Caco-2 (cell line): ENCODE measurements at regions not wholly inside any gene's neighbourhood (a gene's known extent, or its start where the extent isn't known, plus 50 kb on each side); places are given as distances from the start of the nearest gene placed in this dataset.

Source experiments
- BruUV-seq: library from RNA; stranded (reverse); fragments of 400-500 nt; replicated peaks from 2 replicates; lab custom pipeline; 2021; lab: Mats Ljungman, UMichigan
- CTCF ChIA-PET: fragments of 300-600 bp; sonication (Branson Sonifier 250); formaldehyde crosslinking; loops from one replicate; lab custom pipeline; 2022; ENCODE audit warnings: antibody characterized with exemption; lab: Charles Lee
- POLR2A ChIA-PET: fragments of 300-600 bp; sonication (Branson Sonifier 250); formaldehyde crosslinking; loops from one replicate; lab custom pipeline; 2022; ENCODE audit warnings: antibody characterized with exemption; lab: Charles Lee
- DNase-seq, 2 experiments: peaks; one replicate each; pipeline versions ENCODE4 v3.0.0 to v3.0.0-alpha.2; 2020 to 2022
- H3K27me3 ChIP-seq: replicated peaks from 2 replicates; pipeline ENCODE4 v1.6.0; 2011; ENCODE audit warnings: low read length; ENCODE audit not compliant: control insufficient read depth, insufficient read depth
- H3K36me3 ChIP-seq: 2 replicates; pipeline ENCODE4 v1.5.1; 2011; ENCODE audit warnings: low read length; ENCODE audit not compliant: control insufficient read depth, insufficient read depth
- H3K4me1 ChIP-seq: fragments of 250-450 bp; sonication (Bioruptor Pico); 2 replicates; pipeline ENCODE4 v1.5.1; 2020; ENCODE audit warnings: mild to moderate bottlenecking
- H3K4me3 ChIP-seq: 2 replicates; pipeline ENCODE4 v1.5.1; 2011; ENCODE audit warnings: low read depth, mild to moderate bottlenecking, control low read depth, low read length
- H3K9me3 ChIP-seq: fragments of 250-450 bp; sonication (Bioruptor Pico); 2 replicates; pipeline ENCODE4 v1.5.1; 2020; ENCODE audit warnings: mild to moderate bottlenecking, moderate library complexity
- H3K27ac Mint-ChIP-seq: one replicate; pipeline ENCODE4 v1.8.0; 2022; ENCODE audit warnings: mixed read lengths; ENCODE audit not compliant: unreplicated experiment
- H3K27me3 Mint-ChIP-seq: one replicate; pipeline ENCODE4 v1.8.0; 2022; ENCODE audit warnings: mixed read lengths; ENCODE audit not compliant: insufficient read depth, unreplicated experiment
- H3K36me3 Mint-ChIP-seq: one replicate; pipeline ENCODE4 v1.8.0; 2022; ENCODE audit warnings: mild to moderate bottlenecking, mixed read lengths; ENCODE audit not compliant: insufficient read depth, unreplicated experiment
- H3K4me1 Mint-ChIP-seq: one replicate; pipeline ENCODE4 v1.8.0; 2022; ENCODE audit warnings: low read depth, mixed read lengths; ENCODE audit not compliant: unreplicated experiment
- H3K4me3 Mint-ChIP-seq: one replicate; pipeline ENCODE4 v1.8.0; 2022; ENCODE audit warnings: mild to moderate bottlenecking, moderate library complexity, mixed read lengths; ENCODE audit not compliant: unreplicated experiment
- H3K9me3 Mint-ChIP-seq: one replicate; pipeline ENCODE4 v1.8.0; 2022; ENCODE audit warnings: mixed read lengths; ENCODE audit not compliant: unreplicated experiment
- intact Hi-C: fragments of 100-400 bp; cut with micrococcal nuclease; formaldehyde crosslinking; loops from one replicate; pipeline ENCODE4 v1.10.0; 2022; ENCODE audit not compliant: unreplicated experiment
- TF ChIP-seq, protein P1 (sequence below), 2 experiments: fragments of 200-600 bp in 1 of 2; IDR thresholded peaks; 1 replicate in 1 of 2; 2 replicates in 1 of 2; pipeline versions ENCODE4 v1.5.1 to v1.8.0; 2011 to 2022; ENCODE audit warnings: antibody characterized with exemption in 1 of 2, control low read depth in 1 of 2, inconsistent platforms in 1 of 2, low read depth in 1 of 2, low read length in 1 of 2, mild to moderate bottlenecking in 1 of 2, moderate library complexity in 1 of 2; ENCODE audit not compliant: insufficient read depth in 1 of 2, severe bottlenecking in 1 of 2, unreplicated experiment in 1 of 2

DNA sequence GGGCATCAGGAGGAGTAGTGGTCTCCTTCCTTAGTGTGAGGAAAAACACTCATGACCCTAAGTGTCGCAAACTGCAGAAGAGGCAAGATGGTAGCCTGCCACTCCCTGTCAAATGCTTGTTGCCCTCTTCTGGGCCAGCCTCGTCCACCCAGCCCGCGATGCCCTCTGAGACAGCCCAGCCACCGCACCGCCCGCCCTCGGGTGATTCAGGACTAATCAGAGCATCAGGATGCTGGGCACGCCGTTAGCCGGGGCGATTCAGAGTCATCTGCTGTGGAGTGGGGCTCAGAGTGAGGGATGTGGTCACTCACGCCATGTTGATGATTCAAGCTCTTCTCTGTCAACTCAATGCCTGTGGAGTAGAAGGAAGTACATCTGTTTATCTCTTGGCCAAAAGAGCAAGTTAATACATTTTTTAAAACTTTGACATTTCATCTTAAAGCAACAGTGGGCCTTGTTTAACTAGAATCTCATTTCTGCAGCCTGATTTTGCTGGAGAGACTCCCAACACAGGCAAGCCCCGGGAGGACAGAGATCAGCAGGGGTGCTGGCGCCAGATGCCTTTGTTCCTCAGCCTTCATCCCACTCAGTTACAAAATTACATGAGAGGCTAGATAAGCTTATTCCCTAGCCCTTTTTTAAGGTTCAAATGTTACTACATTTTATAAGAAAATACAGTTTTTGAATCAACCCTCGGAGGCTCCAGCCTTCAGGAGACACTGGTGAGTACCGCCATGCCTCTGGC is 79.0 kb downstream of the TMEM18 start:
- no TSS peak for BruUV-seq
- H3K36me3 Mint-ChIP-seq, result no peaks in the 10 kb centered on the region
- TF ChIP-seq, protein P1, sequence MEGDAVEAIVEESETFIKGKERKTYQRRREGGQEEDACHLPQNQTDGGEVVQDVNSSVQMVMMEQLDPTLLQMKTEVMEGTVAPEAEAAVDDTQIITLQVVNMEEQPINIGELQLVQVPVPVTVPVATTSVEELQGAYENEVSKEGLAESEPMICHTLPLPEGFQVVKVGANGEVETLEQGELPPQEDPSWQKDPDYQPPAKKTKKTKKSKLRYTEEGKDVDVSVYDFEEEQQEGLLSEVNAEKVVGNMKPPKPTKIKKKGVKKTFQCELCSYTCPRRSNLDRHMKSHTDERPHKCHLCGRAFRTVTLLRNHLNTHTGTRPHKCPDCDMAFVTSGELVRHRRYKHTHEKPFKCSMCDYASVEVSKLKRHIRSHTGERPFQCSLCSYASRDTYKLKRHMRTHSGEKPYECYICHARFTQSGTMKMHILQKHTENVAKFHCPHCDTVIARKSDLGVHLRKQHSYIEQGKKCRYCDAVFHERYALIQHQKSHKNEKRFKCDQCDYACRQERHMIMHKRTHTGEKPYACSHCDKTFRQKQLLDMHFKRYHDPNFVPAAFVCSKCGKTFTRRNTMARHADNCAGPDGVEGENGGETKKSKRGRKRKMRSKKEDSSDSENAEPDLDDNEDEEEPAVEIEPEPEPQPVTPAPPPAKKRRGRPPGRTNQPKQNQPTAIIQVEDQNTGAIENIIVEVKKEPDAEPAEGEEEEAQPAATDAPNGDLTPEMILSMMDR (IDR thresholded peaks at IDR 0.05; ENCODE audit: insufficient read depth in 1 of 2, low read depth in 1 of 2, low read length in 1 of 2, severe bottlenecking in 1 of 2, unreplicated experiment in 1 of 2), result no peak
- CTCF ChIA-PET, result no interaction called here
- Histone ChIP-seq H3K4me3 (no peak overlapping the region), H3K36me3 (no peaks in the 10 kb centered on the region), H3K9me3 (no peaks in the 10 kb centered on the region), H3K4me1 (no peaks in the 10 kb centered on the region), H3K27me3 (no peaks in the 10 kb centered on the region)
- DNase-seq, result no peak
- H3K27ac Mint-ChIP-seq, result no peak overlapping the region
- no peak overlapping the region for H3K4me3 Mint-ChIP-seq
- no peaks in the 10 kb centered on the region for H3K9me3 Mint-ChIP-seq
- POLR2A ChIA-PET, result no interaction called here
- H3K27me3 Mint-ChIP-seq, result peaks cover 8% of the 10 kb centered on the region
- intact Hi-C loops, result no loop called here
- no peaks in the 10 kb centered on the region for H3K4me1 Mint-ChIP-seq

DNA sequence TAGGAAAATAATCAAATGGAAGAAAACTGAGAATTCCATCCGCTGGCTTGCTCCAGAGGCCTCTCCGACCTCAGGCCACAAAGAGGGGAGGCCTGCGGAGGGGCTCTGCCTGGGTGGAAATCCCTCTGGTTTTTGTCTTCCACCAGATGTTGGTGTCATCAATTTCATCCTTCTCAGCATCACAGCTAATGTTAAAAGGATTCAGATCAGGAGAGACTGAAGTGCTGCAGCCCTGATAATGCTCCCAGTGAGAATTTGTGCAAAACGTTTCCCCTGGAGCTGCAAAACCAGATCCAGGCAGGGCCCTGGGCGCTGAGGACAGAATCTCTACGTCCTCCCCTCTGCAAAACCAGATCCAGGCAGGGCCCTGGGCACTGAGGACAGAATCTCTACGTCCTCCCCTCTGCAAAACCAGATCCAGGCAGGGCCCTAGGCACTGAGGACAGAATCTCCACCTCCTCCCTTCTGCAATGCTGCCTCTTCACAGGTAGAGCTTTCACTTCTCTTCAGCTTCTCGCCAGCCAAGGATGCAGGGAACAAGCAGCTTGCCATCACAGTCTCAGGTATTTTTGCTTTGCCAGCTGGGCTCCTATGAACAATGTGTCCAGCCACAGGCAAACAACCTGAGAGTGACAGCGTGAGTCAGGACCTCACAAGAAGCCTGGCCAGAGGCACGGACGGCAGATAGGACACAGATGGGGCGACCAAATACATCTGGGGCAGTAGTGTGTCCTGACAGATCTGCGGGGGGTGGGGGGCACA is 81.2 kb downstream of the TMEM18 start:
- Mint-ChIP-seq H3K36me3 (no peaks in the 10 kb centered on the region), H3K27ac (no peak overlapping the region), H3K4me3 (no peak overlapping the region), H3K27me3 (peaks cover 10% of the 10 kb centered on the region), H3K4me1 (no peaks in the 10 kb centered on the region), H3K9me3 (no peaks in the 10 kb centered on the region)
- no peak overlapping the region for H3K4me3 ChIP-seq
- TF ChIP-seq, protein P1 (IDR thresholded peaks at IDR 0.05; ENCODE audit: insufficient read depth in 1 of 2, low read depth in 1 of 2, low read length in 1 of 2, severe bottlenecking in 1 of 2, unreplicated experiment in 1 of 2), result no peak
- ChIA-PET POLR2A (no interaction called here), CTCF (no interaction called here)
- BruUV-seq, result no TSS peak
- intact Hi-C loops, result no loop called here
- no peaks in the 10 kb centered on the region for H3K4me1 ChIP-seq
- H3K36me3 ChIP-seq, result no peaks in the 10 kb centered on the region
- H3K27me3 ChIP-seq, result no peaks in the 10 kb centered on the region
- H3K9me3 ChIP-seq, result no peaks in the 10 kb centered on the region
- DNase-seq, result no peak

DNA sequence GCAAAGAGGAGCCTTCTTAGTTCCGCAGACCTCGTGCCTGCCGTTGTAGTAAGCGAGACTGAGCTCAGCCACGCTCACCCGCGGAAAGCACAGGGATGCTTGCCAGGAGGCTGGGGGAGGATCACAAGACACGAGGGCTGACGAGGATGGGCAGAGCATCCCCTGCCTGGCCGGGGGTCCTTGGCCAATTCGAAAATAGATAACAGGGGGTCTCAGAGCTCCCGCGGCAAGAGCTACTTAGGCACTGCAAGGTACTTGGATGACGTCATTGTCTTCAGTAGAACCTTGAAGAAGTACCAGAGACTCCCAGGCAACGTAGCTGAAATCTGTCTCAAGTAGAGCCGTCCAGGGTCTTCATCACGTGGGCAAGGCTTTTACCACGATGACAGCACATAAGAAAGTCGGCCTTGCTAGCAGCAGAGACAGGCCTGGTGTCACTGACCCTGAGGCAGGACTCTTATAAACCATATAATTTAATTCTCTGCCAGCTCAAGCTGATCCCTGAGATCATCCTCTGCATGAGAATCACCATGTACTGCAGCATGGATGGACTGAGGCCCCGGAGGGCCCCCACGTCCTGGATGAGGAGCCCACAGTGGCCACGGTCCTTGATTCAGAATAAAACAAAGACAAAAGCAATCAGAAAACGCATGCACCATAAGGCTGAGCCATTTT is 81.9 kb downstream of the TMEM18 start:
- no peaks in the 10 kb centered on the region for H3K36me3 Mint-ChIP-seq
- ChIA-PET CTCF (no interaction called here), POLR2A (no interaction called here)

More for the DNA sequence above, 81.9 kb downstream of the TMEM18 start:
- no peak for DNase-seq
- H3K4me3 ChIP-seq, result no peak overlapping the region
- no peaks in the 10 kb centered on the region for H3K9me3 ChIP-seq
- no peaks in the 10 kb centered on the region for H3K36me3 ChIP-seq
- Mint-ChIP-seq H3K4me1 (no peaks in the 10 kb centered on the region), H3K27ac (no peak overlapping the region), H3K9me3 (no peaks in the 10 kb centered on the region), H3K27me3 (peaks cover 10% of the 10 kb centered on the region), H3K4me3 (no peak overlapping the region)
- no TSS peak for BruUV-seq
- TF ChIP-seq, protein P1 (IDR thresholded peaks at IDR 0.05; ENCODE audit: insufficient read depth in 1 of 2, low read depth in 1 of 2, low read length in 1 of 2, severe bottlenecking in 1 of 2, unreplicated experiment in 1 of 2), result no peak
- H3K4me1 ChIP-seq, result no peaks in the 10 kb centered on the region
- no peaks in the 10 kb centered on the region; the same call in 1 of the 2 replicates for H3K27me3 ChIP-seq
- intact Hi-C loops, result no loop called here
